Caco-2 (cell line): ENCODE measurements at regions not wholly inside any gene's neighbourhood (a gene's known extent, or its start where the extent isn't known, plus 50 kb on each side); places are given as distances from the start of the nearest gene placed in this dataset.

Experiments
- BruUV-seq: library from RNA; stranded (reverse); fragments of 400-500 nt; replicated peaks from 2 replicates; lab custom pipeline; 2021; lab: Mats Ljungman, UMichigan
- CTCF ChIA-PET: fragments of 300-600 bp; sonication (Branson Sonifier 250); formaldehyde crosslinking; loops from one replicate; lab custom pipeline; 2022; ENCODE audit warnings: antibody characterized with exemption; lab: Charles Lee
- POLR2A ChIA-PET: fragments of 300-600 bp; sonication (Branson Sonifier 250); formaldehyde crosslinking; loops from one replicate; lab custom pipeline; 2022; ENCODE audit warnings: antibody characterized with exemption; lab: Charles Lee
- DNase-seq, 2 experiments: peaks; one replicate each; pipeline versions ENCODE4 v3.0.0 to v3.0.0-alpha.2; 2020 to 2022
- H3K27me3 ChIP-seq: replicated peaks from 2 replicates; pipeline ENCODE4 v1.6.0; 2011; ENCODE audit warnings: low read length; ENCODE audit not compliant: control insufficient read depth, insufficient read depth
- H3K36me3 ChIP-seq: 2 replicates; pipeline ENCODE4 v1.5.1; 2011; ENCODE audit warnings: low read length; ENCODE audit not compliant: control insufficient read depth, insufficient read depth
- H3K4me1 ChIP-seq: fragments of 250-450 bp; sonication (Bioruptor Pico); 2 replicates; pipeline ENCODE4 v1.5.1; 2020; ENCODE audit warnings: mild to moderate bottlenecking
- H3K4me3 ChIP-seq: 2 replicates; pipeline ENCODE4 v1.5.1; 2011; ENCODE audit warnings: low read depth, mild to moderate bottlenecking, control low read depth, low read length
- H3K9me3 ChIP-seq: fragments of 250-450 bp; sonication (Bioruptor Pico); 2 replicates; pipeline ENCODE4 v1.5.1; 2020; ENCODE audit warnings: mild to moderate bottlenecking, moderate library complexity
- H3K27ac Mint-ChIP-seq: one replicate; pipeline ENCODE4 v1.8.0; 2022; ENCODE audit warnings: mixed read lengths; ENCODE audit not compliant: unreplicated experiment
- H3K27me3 Mint-ChIP-seq: one replicate; pipeline ENCODE4 v1.8.0; 2022; ENCODE audit warnings: mixed read lengths; ENCODE audit not compliant: insufficient read depth, unreplicated experiment
- H3K36me3 Mint-ChIP-seq: one replicate; pipeline ENCODE4 v1.8.0; 2022; ENCODE audit warnings: mild to moderate bottlenecking, mixed read lengths; ENCODE audit not compliant: insufficient read depth, unreplicated experiment
- H3K4me1 Mint-ChIP-seq: one replicate; pipeline ENCODE4 v1.8.0; 2022; ENCODE audit warnings: low read depth, mixed read lengths; ENCODE audit not compliant: unreplicated experiment
- H3K4me3 Mint-ChIP-seq: one replicate; pipeline ENCODE4 v1.8.0; 2022; ENCODE audit warnings: mild to moderate bottlenecking, moderate library complexity, mixed read lengths; ENCODE audit not compliant: unreplicated experiment
- H3K9me3 Mint-ChIP-seq: one replicate; pipeline ENCODE4 v1.8.0; 2022; ENCODE audit warnings: mixed read lengths; ENCODE audit not compliant: unreplicated experiment
- intact Hi-C: fragments of 100-400 bp; cut with micrococcal nuclease; formaldehyde crosslinking; loops from one replicate; pipeline ENCODE4 v1.10.0; 2022; ENCODE audit not compliant: unreplicated experiment
- TF ChIP-seq, protein P1 (sequence below), 2 experiments: fragments of 200-600 bp in 1 of 2; IDR thresholded peaks; 1 replicate in 1 of 2; 2 replicates in 1 of 2; pipeline versions ENCODE4 v1.5.1 to v1.8.0; 2011 to 2022; ENCODE audit warnings: antibody characterized with exemption in 1 of 2, control low read depth in 1 of 2, inconsistent platforms in 1 of 2, low read depth in 1 of 2, low read length in 1 of 2, mild to moderate bottlenecking in 1 of 2, moderate library complexity in 1 of 2; ENCODE audit not compliant: insufficient read depth in 1 of 2, severe bottlenecking in 1 of 2, unreplicated experiment in 1 of 2

GRCh38 chr21:35663856-35664606 is 396.3 kb downstream of the SETD4 start:
- no peaks in the 10 kb centered on the region for H3K4me1 ChIP-seq
- H3K4me1 Mint-ChIP-seq = no peaks in the 10 kb centered on the region
- BruUV-seq = no TSS peak
- intact Hi-C loops = no loop called here
- H3K27me3 Mint-ChIP-seq = peaks cover 15% of the 10 kb centered on the region
- no peak overlapping the region for H3K4me3 Mint-ChIP-seq
- ChIA-PET CTCF (no interaction called here), POLR2A (no interaction called here)
- H3K4me3 ChIP-seq = no peak overlapping the region
- H3K9me3 ChIP-seq = no peaks in the 10 kb centered on the region
- no peak for DNase-seq
- no peaks in the 10 kb centered on the region for H3K9me3 Mint-ChIP-seq
- TF ChIP-seq, protein P1, sequence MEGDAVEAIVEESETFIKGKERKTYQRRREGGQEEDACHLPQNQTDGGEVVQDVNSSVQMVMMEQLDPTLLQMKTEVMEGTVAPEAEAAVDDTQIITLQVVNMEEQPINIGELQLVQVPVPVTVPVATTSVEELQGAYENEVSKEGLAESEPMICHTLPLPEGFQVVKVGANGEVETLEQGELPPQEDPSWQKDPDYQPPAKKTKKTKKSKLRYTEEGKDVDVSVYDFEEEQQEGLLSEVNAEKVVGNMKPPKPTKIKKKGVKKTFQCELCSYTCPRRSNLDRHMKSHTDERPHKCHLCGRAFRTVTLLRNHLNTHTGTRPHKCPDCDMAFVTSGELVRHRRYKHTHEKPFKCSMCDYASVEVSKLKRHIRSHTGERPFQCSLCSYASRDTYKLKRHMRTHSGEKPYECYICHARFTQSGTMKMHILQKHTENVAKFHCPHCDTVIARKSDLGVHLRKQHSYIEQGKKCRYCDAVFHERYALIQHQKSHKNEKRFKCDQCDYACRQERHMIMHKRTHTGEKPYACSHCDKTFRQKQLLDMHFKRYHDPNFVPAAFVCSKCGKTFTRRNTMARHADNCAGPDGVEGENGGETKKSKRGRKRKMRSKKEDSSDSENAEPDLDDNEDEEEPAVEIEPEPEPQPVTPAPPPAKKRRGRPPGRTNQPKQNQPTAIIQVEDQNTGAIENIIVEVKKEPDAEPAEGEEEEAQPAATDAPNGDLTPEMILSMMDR (IDR thresholded peaks at IDR 0.05; ENCODE audit: insufficient read depth in 1 of 2, low read depth in 1 of 2, low read length in 1 of 2, severe bottlenecking in 1 of 2, unreplicated experiment in 1 of 2) = no peak
- no peak overlapping the region for H3K27ac Mint-ChIP-seq
- H3K27me3 ChIP-seq = no peaks in the 10 kb centered on the region
- H3K36me3 ChIP-seq = no peaks in the 10 kb centered on the region
- H3K36me3 Mint-ChIP-seq = no peaks in the 10 kb centered on the region

DNA sequence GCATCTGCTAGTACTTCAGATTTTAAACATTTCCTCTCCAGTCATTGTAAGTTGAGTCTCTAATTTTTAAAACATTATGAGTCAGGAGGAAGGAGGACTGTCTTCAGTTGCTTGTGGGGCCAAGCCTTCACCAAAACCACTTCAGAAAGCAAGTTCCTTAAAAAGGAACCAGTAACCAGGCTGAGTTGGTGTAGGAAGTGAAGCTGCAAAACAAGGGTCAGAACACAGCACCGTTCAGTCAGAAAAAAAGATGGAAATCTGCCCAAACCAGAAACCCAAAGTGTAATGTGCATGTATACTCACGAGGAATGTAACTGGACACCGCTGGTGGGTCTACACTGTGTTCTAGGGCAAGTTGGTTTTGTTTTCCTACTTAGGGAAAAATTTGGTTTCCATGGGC is 402.1 kb downstream of the SETD4 start:
- no peaks in the 10 kb centered on the region for H3K9me3 ChIP-seq
- Mint-ChIP-seq H3K9me3 (peaks cover under 1% of the 10 kb centered on the region), H3K27me3 (peaks cover 13% of the 10 kb centered on the region), H3K36me3 (no peaks in the 10 kb centered on the region), H3K4me3 (no peak overlapping the region), H3K4me1 (no peaks in the 10 kb centered on the region), H3K27ac (no peak overlapping the region)
- H3K4me3 ChIP-seq = no peak overlapping the region
- POLR2A ChIA-PET = no interaction called here
- CTCF ChIA-PET = no interaction called here
- H3K4me1 ChIP-seq = no peaks in the 10 kb centered on the region
- no peaks in the 10 kb centered on the region for H3K36me3 ChIP-seq
- intact Hi-C loops = no loop called here
- H3K27me3 ChIP-seq = no peaks in the 10 kb centered on the region
- BruUV-seq = no TSS peak
- no peak for DNase-seq
- TF ChIP-seq, protein P1 (IDR thresholded peaks at IDR 0.05; ENCODE audit: insufficient read depth in 1 of 2, low read depth in 1 of 2, low read length in 1 of 2, severe bottlenecking in 1 of 2, unreplicated experiment in 1 of 2) = no peak

GRCh38 chr21:35652872-35653271 is 407.5 kb downstream of the SETD4 start:
- Mint-ChIP-seq H3K27ac (no peak overlapping the region), H3K4me3 (no peak overlapping the region), H3K36me3 (no peaks in the 10 kb centered on the region), H3K9me3 (peaks cover 8% of the 10 kb centered on the region), H3K27me3 (peaks cover 9% of the 10 kb centered on the region), H3K4me1 (no peaks in the 10 kb centered on the region)
- intact Hi-C loops = no loop called here
- TF ChIP-seq, protein P1 (IDR thresholded peaks at IDR 0.05; ENCODE audit: insufficient read depth in 1 of 2, low read depth in 1 of 2, low read length in 1 of 2, severe bottlenecking in 1 of 2, unreplicated experiment in 1 of 2) = no peak
- Histone ChIP-seq H3K27me3 (no peaks in the 10 kb centered on the region; the same call in 1 of the 2 replicates), H3K4me1 (no peaks in the 10 kb centered on the region), H3K9me3 (no peaks in the 10 kb centered on the region), H3K36me3 (no peaks in the 10 kb centered on the region), H3K4me3 (no peak overlapping the region)
- ChIA-PET POLR2A (no interaction called here), CTCF (no interaction called here)
- BruUV-seq = no TSS peak
- DNase-seq = no peak
